ENCODE measurements at regions not wholly inside any gene's neighbourhood (a gene's known extent, or its start where the extent isn't known, plus 50 kb on each side); places are given as distances from the start of the nearest gene placed in this dataset.

GRCh38 chr10:52688899-52689298, 83.7 kb downstream of the MBL2 start:
- no peak for DNase-seq (ENCODE audit: low read depth, low spot score)

GRCh38 chr10:52696232-52696631, 76.4 kb downstream of the MBL2 start:
- DNase-seq (ENCODE audit: low read depth, low spot score): no peak

DNA sequence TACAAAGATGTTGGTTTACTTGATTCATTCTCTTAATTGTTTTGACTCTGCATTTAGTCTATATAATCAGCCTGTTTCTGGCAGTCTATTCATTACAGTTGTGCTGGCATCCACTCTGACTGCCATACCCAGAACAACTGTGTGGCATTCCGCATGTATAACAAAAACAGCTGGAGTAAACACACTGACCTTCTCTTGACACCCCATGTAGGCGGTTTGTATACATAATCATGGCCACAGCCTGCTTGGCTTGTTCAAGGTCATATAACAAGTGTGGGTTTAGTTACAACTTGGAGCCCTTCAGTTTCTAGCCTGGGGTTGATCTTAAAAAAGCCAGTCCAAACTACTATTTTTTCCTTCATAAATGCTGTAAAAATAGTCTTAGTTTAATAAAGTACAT, 70.9 kb downstream of the MBL2 start:
- no peak for DNase-seq (ENCODE audit: low read depth, low spot score)

DNA sequence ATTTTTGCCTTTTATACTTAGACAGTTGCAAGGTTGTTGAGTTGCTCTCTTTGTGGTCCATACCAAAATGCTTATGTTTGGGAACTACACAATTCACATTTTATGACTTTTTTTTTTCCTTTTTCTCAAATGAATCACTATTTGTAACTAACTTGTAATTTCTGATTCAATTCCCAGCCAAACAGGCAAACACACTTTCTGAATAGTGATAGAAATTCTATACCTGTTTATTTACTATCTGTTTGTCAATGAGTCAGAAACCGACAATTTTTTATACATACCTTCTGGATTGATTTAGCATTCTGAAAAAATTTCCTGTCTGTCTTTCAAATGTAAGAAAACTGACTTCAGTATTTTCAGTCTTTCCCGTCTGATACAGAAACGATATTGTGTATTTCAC, 69.1 kb downstream of the MBL2 start:
- no peak for DNase-seq (ENCODE audit: low read depth, low spot score)

- no peak for DNase-seq (ENCODE audit: low read depth, low spot score)
Measured at GRCh38 chr10:52703898-52704297, 68.7 kb downstream of the MBL2 start.

GRCh38 chr10:52706332-52707070, 66.1 kb downstream of the MBL2 start:
- DNase-seq (ENCODE audit: low read depth, low spot score): no peak

Measured in ELF-1 (cell line).